SK-N-SH (cell line): ENCODE measurements at regions not wholly inside any gene's neighbourhood (a gene's known extent, or its start where the extent isn't known, plus 50 kb on each side); places are given as distances from the start of the nearest gene placed in this dataset.

Experiments used
- CTCF ChIA-PET: fragments of 300-600, 350-600 bp; formaldehyde crosslinking; extraction: SDS; loops from one replicate; lab custom pipeline; 2021; lab: Yijun Ruan, JAX
- POLR2A ChIA-PET: fragments of 350-600 bp; sonication (Branson Sonifier 250); formaldehyde crosslinking; extraction: SDS; loops from one replicate; lab custom pipeline; 2020; ENCODE audit warnings: antibody characterized with exemption, inconsistent platforms; lab: Yijun Ruan, JAX
- DNase-seq: peaks from one replicate; pipeline ENCODE4 v3.0.0; 2012
- H2AFZ ChIP-seq: fragments of 200-600 bp; sonication (generic); 2 replicates; pipeline ENCODE4 v1.8.1; 2016; ENCODE audit warnings: antibody characterized with exemption, mild to moderate bottlenecking, low read depth
- H3F3A ChIP-seq: fragments of 200-600 bp; sonication (generic); replicated peaks from 2 replicates; pipeline ENCODE3; 2016; ENCODE audit warnings: antibody characterized with exemption, mild to moderate bottlenecking; ENCODE audit not compliant: insufficient read depth
- H3K27ac ChIP-seq, 2 experiments: fragments of 200-500 bp in 1 of 2; fragments of 200-600 bp in 1 of 2; sonication (Bioruptor generic) in 1 of 2; sonication (generic), shearing (Covaris generic) in 1 of 2; 2 replicates each; pipeline versions ENCODE4 v1.5.1 to v1.6.1; 2014 to 2016; ENCODE audit warnings: low read depth in 2 of 2, inconsistent platforms in 1 of 2, low read length in 1 of 2, mild to moderate bottlenecking in 1 of 2, mixed read lengths in 1 of 2
- H3K27me3 ChIP-seq: fragments of 200-600 bp; sonication (generic), shearing (Covaris generic); 2 replicates; pipeline ENCODE4 v1.6.1; 2016; ENCODE audit warnings: mixed run types; ENCODE audit not compliant: insufficient read depth
- H3K36me3 ChIP-seq, 2 experiments: fragments of 200-500 bp in 1 of 2; fragments of 200-600 bp in 1 of 2; sonication (Bioruptor generic) in 1 of 2; sonication (generic) in 1 of 2; replicated peaks in 1 of 2; 2 replicates each; pipeline versions ENCODE3 to v1.5.1; 2014 to 2016; ENCODE audit warnings: low read length in 1 of 2, mild to moderate bottlenecking in 1 of 2; ENCODE audit not compliant: insufficient read depth in 2 of 2, control insufficient read depth in 1 of 2
- H3K4me1 ChIP-seq, 2 experiments: fragments of 200-500 bp in 1 of 2; fragments of 200-600 bp in 1 of 2; sonication (Bioruptor generic) in 1 of 2; sonication (generic), shearing (Covaris generic) in 1 of 2; 2 replicates each; pipeline versions ENCODE4 v1.5.1 to v1.6.1; 2014 to 2016; ENCODE audit warnings: low read depth in 1 of 2, low read length in 1 of 2, mixed run types in 1 of 2; ENCODE audit not compliant: insufficient read depth in 2 of 2, control insufficient read depth in 1 of 2
- H3K4me2 ChIP-seq: fragments of 200-600 bp; sonication (generic), shearing (Covaris generic); 2 replicates; pipeline ENCODE4 v1.6.1; 2017; ENCODE audit warnings: mixed run types
- H3K4me3 ChIP-seq, 2 experiments: fragments of 200-500 bp in 1 of 2; fragments of 200-600 bp in 1 of 2; sonication (Bioruptor generic) in 1 of 2; sonication (generic), shearing (Covaris generic) in 1 of 2; 2 replicates each; pipeline versions ENCODE4 v1.5.1 to v1.8.1; 2014 to 2016; ENCODE audit warnings: low read depth in 2 of 2, inconsistent platforms in 1 of 2, low read length in 1 of 2, mild to moderate bottlenecking in 1 of 2, mixed read lengths in 1 of 2, moderate library complexity in 1 of 2
- H3K79me2 ChIP-seq: fragments of 200-600 bp; sonication (generic); 2 replicates; pipeline ENCODE4 v1.8.1; 2017; ENCODE audit warnings: mild to moderate bottlenecking; ENCODE audit not compliant: insufficient read depth
- H3K9ac ChIP-seq: fragments of 200-600 bp; sonication (generic); 2 replicates; pipeline ENCODE4 v1.6.1; 2017; ENCODE audit warnings: mixed run types
- H3K9me2 ChIP-seq: fragments of 200-600 bp; sonication (generic); 2 replicates; pipeline ENCODE4 v1.6.1; 2017; ENCODE audit warnings: mixed run types
- H3K9me3 ChIP-seq: fragments of 200-600 bp; sonication (generic); 2 replicates; pipeline ENCODE4 v1.6.1; 2017; ENCODE audit warnings: mixed run types, mild to moderate bottlenecking, moderate library complexity
- H4K20me1 ChIP-seq: fragments of 200-600 bp; sonication (generic); 2 replicates; pipeline ENCODE4 v1.6.1; 2017; ENCODE audit warnings: mild to moderate bottlenecking, mixed run types; ENCODE audit not compliant: insufficient read depth
- FOXJ3 ChIP-seq: sonication (generic); formaldehyde crosslinking; IDR thresholded peaks from 2 replicates; pipeline ENCODE4 v1.5.1; 2020; ENCODE audit warnings: mild to moderate bottlenecking, missing genetic modification reagents
- IRF3 ChIP-seq: fragments of 150-350 bp; IDR thresholded peaks from 2 replicates; pipeline ENCODE4 v1.6.1; 2016; ENCODE audit warnings: mild to moderate bottlenecking, low read depth, low read length
- NFIC ChIP-seq: IDR thresholded peaks from 2 replicates; pipeline ENCODE4 v1.4.0; 2012; ENCODE audit warnings: borderline replicate concordance
- NRF1 ChIP-seq: IDR thresholded peaks from 2 replicates; pipeline ENCODE4 v1.6.1; 2012; ENCODE audit warnings: low read depth, mild to moderate bottlenecking, low read length
- POLR2AphosphoS5 ChIP-seq: IDR thresholded peaks from 2 replicates; pipeline ENCODE4 v1.6.1; 2012; ENCODE audit warnings: low read depth, low read length
- RCOR1 ChIP-seq: fragments of 150-350 bp; IDR thresholded peaks from 2 replicates; pipeline ENCODE4 v1.6.1; 2017; ENCODE audit warnings: antibody characterized with exemption, low read length
- REST ChIP-seq: IDR thresholded peaks from 2 replicates; pipeline ENCODE4 v1.6.1; 2012; ENCODE audit warnings: mild to moderate bottlenecking, low read depth, low read length, moderate library complexity
- RFX5 ChIP-seq: IDR thresholded peaks from 2 replicates; pipeline ENCODE4 v1.6.1; 2012; ENCODE audit warnings: mild to moderate bottlenecking, improper control_type of control experiment, low read length
- SMC3 ChIP-seq: IDR thresholded peaks from 2 replicates; pipeline ENCODE4 v1.6.1; 2012; ENCODE audit warnings: low read depth, low read length, improper control_type of control experiment
- TCF12 ChIP-seq: IDR thresholded peaks from 2 replicates; pipeline ENCODE4 v1.4.0; 2012
- TEAD4 ChIP-seq: IDR thresholded peaks from 2 replicates; pipeline ENCODE4 v1.4.0; 2012; ENCODE audit warnings: mild to moderate bottlenecking, borderline replicate concordance; ENCODE audit not compliant: insufficient read depth
- YY1 ChIP-seq: IDR thresholded peaks from 2 replicates; pipeline ENCODE4 v1.4.0; 2012; ENCODE audit warnings: low read depth, mild to moderate bottlenecking
- WGBS: methylation state at CpG from one replicate; pipeline ENCODE4 v1.1.6; 2017; ENCODE audit warnings: low lambda C conversion rate; 5-methylcytosine and 5-hydroxymethylcytosine counted together
- TF ChIP-seq, protein P1 (sequence below): IDR thresholded peaks from 2 replicates; pipeline ENCODE4 v1.4.0; 2012; ENCODE audit warnings: low read depth, borderline replicate concordance
- TF ChIP-seq, protein P2 (sequence below): IDR thresholded peaks from 2 replicates; pipeline ENCODE4 v1.4.0; 2012; ENCODE audit warnings: low read depth

GRCh38 chr12:83198291-83199015 is 511.7 kb downstream of the TMTC2 start:
- H2AFZ ChIP-seq = 0 out of 2 replicates have a peak overlapping the region, but pooled peaks have one; percentile 19
- WGBS = 57% methylated on average over 3 of the region's 3 CpGs
- no peak overlapping the region for H3K4me3 ChIP-seq
- no peak overlapping the region for H3K9ac ChIP-seq
- ChIA-PET POLR2A (no interaction called here), CTCF (no interaction called here)
- H3K9me2 ChIP-seq = no peaks in the 10 kb centered on the region
- no peaks in the 10 kb centered on the region for H3K27me3 ChIP-seq
- DNase-seq = no peak
- no peaks in the 10 kb centered on the region for H3K9me3 ChIP-seq
- H3K79me2 ChIP-seq = no peaks in the 10 kb centered on the region
- H3F3A ChIP-seq = no peaks in the 10 kb centered on the region
- no peaks in the 10 kb centered on the region for H3K36me3 ChIP-seq
- no peak overlapping the region for H3K4me2 ChIP-seq
- no peak for TF ChIP-seq REST
- TF ChIP-seq, protein P1, sequence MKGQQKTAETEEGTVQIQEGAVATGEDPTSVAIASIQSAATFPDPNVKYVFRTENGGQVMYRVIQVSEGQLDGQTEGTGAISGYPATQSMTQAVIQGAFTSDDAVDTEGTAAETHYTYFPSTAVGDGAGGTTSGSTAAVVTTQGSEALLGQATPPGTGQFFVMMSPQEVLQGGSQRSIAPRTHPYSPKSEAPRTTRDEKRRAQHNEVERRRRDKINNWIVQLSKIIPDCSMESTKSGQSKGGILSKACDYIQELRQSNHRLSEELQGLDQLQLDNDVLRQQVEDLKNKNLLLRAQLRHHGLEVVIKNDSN = no peak
- no peak for TF ChIP-seq NFIC
- no peak for TF ChIP-seq TEAD4
- no peak for TF ChIP-seq SMC3
- TF ChIP-seq, protein P2, sequence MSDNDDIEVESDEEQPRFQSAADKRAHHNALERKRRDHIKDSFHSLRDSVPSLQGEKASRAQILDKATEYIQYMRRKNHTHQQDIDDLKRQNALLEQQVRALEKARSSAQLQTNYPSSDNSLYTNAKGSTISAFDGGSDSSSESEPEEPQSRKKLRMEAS = no peak
- no peak for TF ChIP-seq IRF3
- TF ChIP-seq FOXJ3 (CRISPR knock-in tag) = no peak
- no peak for TF ChIP-seq RCOR1
- TF ChIP-seq YY1 = no peak
- TF ChIP-seq RFX5 = no peak
- no peak for TF ChIP-seq TCF12
- no peak for TF ChIP-seq POLR2AphosphoS5
- TF ChIP-seq NRF1 = no peak
- no peaks in the 10 kb centered on the region for H4K20me1 ChIP-seq
- H3K4me1 ChIP-seq = no peaks in the 10 kb centered on the region
- no peak overlapping the region for H3K27ac ChIP-seq
